IPS-NIHi7 (cell line): ENCODE measurements at regions not wholly inside any gene's neighbourhood (a gene's known extent, or its start where the extent isn't known, plus 50 kb on each side); places are given as distances from the start of the nearest gene placed in this dataset.
A peak's percentile ranks its signal among the peaks of the same experiment; 100 is the strongest.

Experiments used
- DNase-seq: peaks from one replicate; pipeline ENCODE4 v3.0.0; 2012; ENCODE audit warnings: mixed read lengths; ENCODE audit errors: extremely low spot score

DNA sequence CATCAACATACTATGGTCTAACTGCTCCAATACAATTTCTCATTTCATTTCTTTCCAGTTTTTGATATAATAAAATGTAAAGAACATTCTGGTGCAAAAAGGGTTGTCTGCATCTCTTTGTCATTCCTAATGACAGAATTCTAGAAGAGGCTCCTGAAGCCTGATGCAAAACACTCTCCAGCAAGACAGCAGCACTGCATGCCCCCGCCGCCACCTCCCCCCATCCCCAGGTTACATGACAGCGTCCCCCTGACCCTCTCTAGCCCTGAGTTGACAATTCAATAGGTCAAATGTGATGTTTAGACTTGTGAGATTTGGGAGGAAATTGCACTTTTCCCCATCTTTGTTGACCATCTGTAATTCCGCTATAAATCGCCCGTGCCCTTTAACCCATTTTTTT, 64.6 kb upstream of the C1orf21 start:
- peak; percentile 25 for DNase-seq

DNA sequence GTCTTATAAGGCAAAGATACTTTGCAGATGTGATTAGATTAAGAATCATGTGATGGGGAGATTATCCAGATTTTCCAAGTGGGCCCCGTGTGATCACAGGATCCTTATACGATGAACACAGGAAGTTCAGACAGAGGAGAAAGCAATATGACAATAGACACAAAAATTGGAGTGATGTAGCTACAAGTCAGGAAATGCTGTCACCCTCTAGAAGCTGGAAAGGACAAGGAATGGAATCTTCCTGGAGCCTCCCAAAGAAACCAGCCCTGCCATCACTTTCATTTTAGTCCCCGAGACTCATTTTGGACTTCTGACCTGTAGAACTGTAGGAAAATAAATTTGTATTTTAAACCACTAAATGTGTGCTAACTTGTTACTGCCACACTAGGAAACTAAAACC, 61.9 kb upstream of the C1orf21 start:
- no peak for DNase-seq

- no peak for DNase-seq
Measured at GRCh38 chr1:184326278-184326677, 60.6 kb upstream of the C1orf21 start.

DNA sequence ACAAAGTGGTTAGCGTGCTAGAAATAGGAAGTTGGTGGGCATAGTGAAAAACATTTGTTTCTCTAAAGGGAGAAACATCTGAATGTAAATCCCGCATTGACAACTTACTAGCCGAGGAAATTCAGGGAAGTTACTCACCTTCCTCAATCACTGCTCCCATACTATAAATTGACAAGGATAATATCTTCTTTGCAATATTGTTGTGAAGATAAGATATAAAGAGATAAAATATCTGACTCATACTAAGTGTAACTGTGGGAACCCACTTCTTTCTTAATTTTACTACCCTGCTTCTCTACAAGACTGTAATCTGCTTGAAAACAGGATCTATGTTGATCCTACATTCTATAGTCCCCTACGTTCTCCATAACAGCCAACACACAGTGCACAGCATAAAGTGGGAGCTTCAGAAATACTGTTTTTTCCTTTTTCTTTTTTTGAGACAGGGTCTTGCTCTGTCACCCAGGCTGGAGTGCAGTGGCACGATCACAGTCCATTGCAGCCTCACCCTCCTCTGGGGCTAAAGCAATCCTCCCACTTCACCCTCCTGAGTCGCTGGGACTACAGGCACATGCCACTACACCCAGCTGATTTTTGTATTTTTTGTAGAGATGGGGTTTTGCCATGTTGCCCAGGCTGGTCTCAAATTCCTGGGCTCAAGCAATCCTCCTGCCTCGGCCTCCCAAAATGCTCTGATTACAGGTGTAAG, 57.4 kb upstream of the C1orf21 start:
- no peak for DNase-seq

GRCh38 chr1:184329962-184330868, 56.6 kb upstream of the C1orf21 start:
- DNase-seq, result no peak

DNA sequence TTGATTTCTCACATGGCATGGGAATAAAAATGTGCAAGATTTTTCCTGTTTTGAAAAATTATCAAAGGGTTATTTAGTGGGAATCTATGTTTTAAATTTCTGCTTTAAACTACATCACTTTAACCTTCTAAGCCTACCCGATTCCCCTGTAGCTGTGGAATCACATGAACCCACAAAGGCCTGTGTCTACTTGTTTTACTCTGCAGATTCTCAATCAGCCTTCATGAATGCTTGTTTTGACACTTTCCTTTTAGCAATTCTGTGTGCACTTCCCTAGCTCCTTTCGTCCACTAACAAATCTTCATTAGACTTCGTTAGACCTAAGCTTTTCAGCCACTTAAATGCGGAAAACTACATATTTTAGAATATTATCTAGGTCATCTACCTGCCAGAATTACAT, 56.0 kb upstream of the C1orf21 start:
- DNase-seq, result no peak
